Mesenteric fat pad (tissue), 1 donor: ENCODE measurements at regions not wholly inside any gene's neighbourhood (a gene's known extent, or its start where the extent isn't known, plus 50 kb on each side); places are given as distances from the start of the nearest gene placed in this dataset.
"Not testable (repeated sequence)": the region's sequence is repeated elsewhere in the genome, so short reads cannot be mapped to it uniquely, and the experiment has no call there.

ENCODE experiments used
- DNase-seq: peaks from one replicate; pipeline ENCODE4 v3.0.0-alpha.2; 2020; ENCODE audit warnings: low spot score
- donor health status: DM: yes; HTN: yes; CAD: no.

- DNase-seq, result no peak
Observed at GRCh38 chr9:73853549-73853948, 643.6 kb upstream of the RORB start.

GRCh38 chr9:73855206-73855605 is 641.9 kb upstream of the RORB start:
- no peak for DNase-seq

GRCh38 chr9:73863924-73864323 is 633.2 kb upstream of the RORB start:
- DNase-seq, result no peak

GRCh38 chr9:73866451-73866850 is 630.7 kb upstream of the RORB start:
- no peak for DNase-seq

- DNase-seq, result no peak
Observed at GRCh38 chr9:73869264-73869663, 627.9 kb upstream of the RORB start.

- no peak for DNase-seq
Observed at GRCh38 chr9:73871636-73872035, 625.5 kb upstream of the RORB start.

GRCh38 chr9:73872701-73873100 is 624.4 kb upstream of the RORB start:
- DNase-seq, result no peak

GRCh38 chr9:73880101-73880500 is 617.0 kb upstream of the RORB start:
- DNase-seq, result no peak

- no peak for DNase-seq
Observed at GRCh38 chr9:73889023-73889422, 608.1 kb upstream of the RORB start.

- DNase-seq, result no peak
Observed at GRCh38 chr9:73890685-73891277, 606.4 kb upstream of the RORB start.

- DNase-seq, result no peak
Observed at GRCh38 chr9:73892335-73892734, 604.8 kb upstream of the RORB start.

GRCh38 chr9:73893230-73893629 is 603.9 kb upstream of the RORB start:
- no peak for DNase-seq

- DNase-seq, result no peak
Observed at GRCh38 chr9:73896061-73896460, 601.1 kb upstream of the RORB start.

- no peak for DNase-seq
Observed at GRCh38 chr9:73906671-73907070, 590.5 kb upstream of the RORB start.

GRCh38 chr9:73911804-73912203 is 585.3 kb upstream of the RORB start:
- DNase-seq, result no peak

GRCh38 chr9:73916016-73916673 is 581.0 kb upstream of the RORB start:
- no peak for DNase-seq

GRCh38 chr9:73919712-73920111 is 577.4 kb upstream of the RORB start:
- no peak for DNase-seq

- no peak for DNase-seq
Observed at GRCh38 chr9:73923796-73924195, 573.3 kb upstream of the RORB start.

GRCh38 chr9:73951147-73951546 is 546.0 kb upstream of the RORB start:
- DNase-seq, result no peak

- DNase-seq, result no peak
Observed at GRCh38 chr9:73962792-73963191, 534.3 kb upstream of the RORB start.

- no peak for DNase-seq
Observed at GRCh38 chr9:73969936-73970335, 527.2 kb upstream of the RORB start.

GRCh38 chr9:73976424-73976823 is 520.7 kb upstream of the RORB start:
- DNase-seq, result not testable (repeated sequence)

- DNase-seq, result no peak
Observed at GRCh38 chr9:73979894-73980264, 517.3 kb upstream of the RORB start.

GRCh38 chr9:73980754-73981153 is 516.4 kb upstream of the RORB start:
- no peak for DNase-seq
